Spleen (tissue), 7 donors: ENCODE measurements at regions not wholly inside any gene's neighbourhood (a gene's known extent, or its start where the extent isn't known, plus 50 kb on each side); places are given as distances from the start of the nearest gene placed in this dataset.

Experiments
- POLR2A ChIP-seq, 3 donors: fragments of 450-650 bp; IDR thresholded peaks; one replicate each; pipeline ENCODE4 v1.5.1; 2017; ENCODE audit warnings: antibody characterized with exemption in 3 of 3, mild to moderate bottlenecking in 1 of 3
- POLR2AphosphoS5 ChIP-seq, 3 donors: sonication (generic); formaldehyde crosslinking; IDR thresholded peaks; one replicate each; pipeline ENCODE4 v1.5.1; 2017; ENCODE audit warnings: antibody characterized with exemption in 3 of 3
- TF ChIP-seq, protein P1 (sequence below), 11 experiments: fragments of 200-600 bp in 7 of 11; fragments of 450-650 bp in 4 of 11; sonication (generic) in 4 of 11; IDR thresholded peaks in 8 of 11; conservative IDR thresholded peaks in 3 of 11; 1 replicate in 7 of 11; 2 replicates in 4 of 11; pipeline versions ENCODE4 v1.4.0 to v1.8.0; 2016 to 2021; ENCODE audit warnings: antibody characterized with exemption in 11 of 11, inconsistent platforms in 4 of 11, mild to moderate bottlenecking in 1 of 11
- donor health status: DM: no; HTN: no; CAD: no; lungs with moderate emphysema.
- donor health status: DM: no; HTN: no; CAD: no.
- donor health status: DM: no; HTN: no; CAD: no.

DNA sequence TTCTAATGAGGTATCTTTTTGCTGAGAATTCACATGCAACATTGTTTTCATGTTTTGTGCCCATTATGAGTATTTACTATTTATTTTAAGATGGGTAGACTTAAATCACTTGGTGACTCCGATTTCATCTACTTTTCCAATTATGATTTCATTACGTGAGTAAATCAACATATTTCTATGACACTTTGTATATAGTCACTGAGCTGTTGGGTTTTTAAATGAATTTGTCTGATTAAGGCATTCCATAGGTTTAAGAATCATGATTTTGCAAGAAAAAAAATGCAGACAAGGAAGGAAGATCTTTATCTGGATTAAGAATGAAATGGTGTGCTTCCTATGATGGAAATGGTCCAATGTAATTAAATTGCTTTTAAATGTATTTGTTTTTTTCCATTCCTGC is 661.9 kb downstream of the ANXA1 start:
- TF ChIP-seq POLR2A (IDR thresholded peaks at IDR 0.05) (no peak), POLR2AphosphoS5 (IDR thresholded peaks at IDR 0.05) (no peak)
- TF ChIP-seq, protein P1, sequence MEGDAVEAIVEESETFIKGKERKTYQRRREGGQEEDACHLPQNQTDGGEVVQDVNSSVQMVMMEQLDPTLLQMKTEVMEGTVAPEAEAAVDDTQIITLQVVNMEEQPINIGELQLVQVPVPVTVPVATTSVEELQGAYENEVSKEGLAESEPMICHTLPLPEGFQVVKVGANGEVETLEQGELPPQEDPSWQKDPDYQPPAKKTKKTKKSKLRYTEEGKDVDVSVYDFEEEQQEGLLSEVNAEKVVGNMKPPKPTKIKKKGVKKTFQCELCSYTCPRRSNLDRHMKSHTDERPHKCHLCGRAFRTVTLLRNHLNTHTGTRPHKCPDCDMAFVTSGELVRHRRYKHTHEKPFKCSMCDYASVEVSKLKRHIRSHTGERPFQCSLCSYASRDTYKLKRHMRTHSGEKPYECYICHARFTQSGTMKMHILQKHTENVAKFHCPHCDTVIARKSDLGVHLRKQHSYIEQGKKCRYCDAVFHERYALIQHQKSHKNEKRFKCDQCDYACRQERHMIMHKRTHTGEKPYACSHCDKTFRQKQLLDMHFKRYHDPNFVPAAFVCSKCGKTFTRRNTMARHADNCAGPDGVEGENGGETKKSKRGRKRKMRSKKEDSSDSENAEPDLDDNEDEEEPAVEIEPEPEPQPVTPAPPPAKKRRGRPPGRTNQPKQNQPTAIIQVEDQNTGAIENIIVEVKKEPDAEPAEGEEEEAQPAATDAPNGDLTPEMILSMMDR (IDR thresholded peaks at IDR 0.05 in 8 of 11, conservative IDR thresholded peaks at IDR 0.05 in 3 of 11) = no peak
